HG03571 (cell line): ENCODE measurements at regions not wholly inside any gene's neighbourhood (a gene's known extent, or its start where the extent isn't known, plus 50 kb on each side); places are given as distances from the start of the nearest gene placed in this dataset.
A peak's percentile ranks its signal among the peaks of the same experiment; 100 is the strongest.

ENCODE experiments used
- ATAC-seq: cut with Tn5 transposase; IDR thresholded peaks from one replicate; pipeline ENCODE4 v1.9.1; 2021; ENCODE audit not compliant: unreplicated experiment

- no peak for ATAC-seq
These were observed 111.3 kb upstream of the EDNRB start for GRCh38 chr13:78029901-78030300.

GRCh38 chr13:78028960-78029359, 110.3 kb upstream of the EDNRB start:
- ATAC-seq: no peak

GRCh38 chr13:78024996-78025395, 106.4 kb upstream of the EDNRB start:
- no peak for ATAC-seq

- peak; percentile 100 for ATAC-seq
These were observed 103.7 kb upstream of the EDNRB start for GRCh38 chr13:78022164-78022877.

GRCh38 chr13:78020861-78021260, 102.2 kb upstream of the EDNRB start:
- no peak for ATAC-seq

GRCh38 chr13:78015782-78016181, 97.2 kb upstream of the EDNRB start:
- ATAC-seq: no peak

- no peak for ATAC-seq
These were observed 93.4 kb upstream of the EDNRB start for GRCh38 chr13:78012046-78012445.

GRCh38 chr13:78004821-78005220, 86.2 kb upstream of the EDNRB start:
- no peak for ATAC-seq

- ATAC-seq: no peak
These were observed 81.1 kb upstream of the EDNRB start for GRCh38 chr13:77999746-78000145.

- no peak for ATAC-seq
These were observed 75.5 kb upstream of the EDNRB start for GRCh38 chr13:77994166-77994565.

- ATAC-seq: no peak
These were observed 72.4 kb upstream of the EDNRB start for GRCh38 chr13:77991003-77991402.

- ATAC-seq: no peak
These were observed 70.7 kb upstream of the EDNRB start for GRCh38 chr13:77989281-77989680.

- ATAC-seq: no peak
These were observed 69.7 kb upstream of the EDNRB start for GRCh38 chr13:77988355-77988754.

GRCh38 chr13:77986713-77987112, 68.1 kb upstream of the EDNRB start:
- ATAC-seq: no peak

GRCh38 chr13:77985866-77986636, 67.4 kb upstream of the EDNRB start:
- ATAC-seq: no peak

GRCh38 chr13:77981281-77981881, 62.8 kb upstream of the EDNRB start:
- ATAC-seq: no peak

- ATAC-seq: no peak
These were observed 62.0 kb upstream of the EDNRB start for GRCh38 chr13:77980592-77980991.

GRCh38 chr13:77979721-77980385, 61.2 kb upstream of the EDNRB start:
- no peak for ATAC-seq

GRCh38 chr13:77975358-77976042, 56.9 kb upstream of the EDNRB start:
- no peak for ATAC-seq

GRCh38 chr13:77969299-77969698, 50.7 kb upstream of the EDNRB start:
- no peak for ATAC-seq
